Tibial nerve (tissue), 4 donors: ENCODE measurements at regions not wholly inside any gene's neighbourhood (a gene's known extent, or its start where the extent isn't known, plus 50 kb on each side); places are given as distances from the start of the nearest gene placed in this dataset. TPM values are rescaled to one million over a fixed set of nuclear protein-coding genes. Genes with fewer than 3 reads are reported as not detected.

ENCODE experiments used
- DNase-seq, 2 donors: peaks; one replicate each; pipeline ENCODE4 v3.0.0-alpha.2; 2019; ENCODE audit warnings: low spot score in 2 of 2
- H3K27ac ChIP-seq, 4 donors: fragments of 200-600 bp; sonication (generic) in 3 of 4; one replicate each; pipeline ENCODE4 v1.5.1; 2017 to 2019; ENCODE audit warnings: mild to moderate bottlenecking in 1 of 4
- H3K27me3 ChIP-seq, 2 donors: fragments of 200-600 bp; sonication (generic) in 1 of 2; one replicate each; pipeline versions ENCODE4 v1.5.1 to v1.6.0; 2017 to 2019
- H3K36me3 ChIP-seq, 3 donors: fragments of 200-600 bp; sonication (generic); one replicate each; pipeline ENCODE4 v1.5.1; 2018 to 2019
- H3K4me1 ChIP-seq, 4 donors: fragments of 200-600 bp; sonication (generic) in 3 of 4; one replicate each; pipeline ENCODE4 v1.5.1; 2017 to 2019
- H3K4me3 ChIP-seq, 4 donors: fragments of 200-600 bp; sonication (generic) in 3 of 4; one replicate each; pipeline ENCODE4 v1.5.1; 2017 to 2019; ENCODE audit warnings: mild to moderate bottlenecking in 1 of 4, moderate library complexity in 1 of 4
- H3K9me3 ChIP-seq, 4 donors: fragments of 200-600 bp; sonication (generic) in 3 of 4; one replicate each; pipeline ENCODE4 v1.5.1; 2017 to 2019
- CTCF ChIP-seq, 5 experiments: fragments of 200-600 bp in 3 of 5; fragments of 450-650 bp in 2 of 5; sonication (generic) in 3 of 5; IDR thresholded peaks; one replicate each; pipeline ENCODE4 v1.5.1; 2016 to 2019; ENCODE audit warnings: antibody characterized with exemption in 5 of 5, mild to moderate bottlenecking in 3 of 5, moderate library complexity in 2 of 5
- EP300 ChIP-seq, 2 donors: sonication (generic); formaldehyde crosslinking; IDR thresholded peaks; one replicate each; pipeline ENCODE4 v1.6.1; 2017; ENCODE audit warnings: antibody characterized with exemption in 2 of 2, mild to moderate bottlenecking in 1 of 2
- POLR2A ChIP-seq, 2 donors: fragments of 450-650 bp; IDR thresholded peaks; one replicate each; pipeline ENCODE4 v1.6.1; 2017; ENCODE audit warnings: antibody characterized with exemption in 2 of 2, mild to moderate bottlenecking in 2 of 2, moderate library complexity in 2 of 2
- WGBS, 2 donors: methylation state at CpG; one replicate each; pipeline ENCODE4 v1.1.5; 2018; 5-methylcytosine and 5-hydroxymethylcytosine counted together
- small RNA-seq: library from RNA; depleted of rRNA; stranded (forward); fragments of <200 nt; gene quantifications from one replicate; pipeline ENCODE3, GENCODE V24; 2016

- Histone ChIP-seq H3K4me1 (no peaks in the 10 kb centered on the region), H3K36me3 (no peaks in the 10 kb centered on the region), H3K27ac (no peak overlapping the region), H3K27me3 (no peaks in the 10 kb centered on the region), H3K9me3 (no peaks in the 10 kb centered on the region), H3K4me3 (no peak overlapping the region)
- TF ChIP-seq CTCF (IDR thresholded peaks at IDR 0.05) (no peak), EP300 (IDR thresholded peaks at IDR 0.05) (no peak), POLR2A (IDR thresholded peaks at IDR 0.05) (no peak)
- no peak for DNase-seq
- 81% methylated on average over 5 of the region's 5 CpGs for WGBS, 2 donors
Observed at GRCh38 chr2:198214114-198214596, 409.8 kb downstream of the PLCL1 start.

DNA sequence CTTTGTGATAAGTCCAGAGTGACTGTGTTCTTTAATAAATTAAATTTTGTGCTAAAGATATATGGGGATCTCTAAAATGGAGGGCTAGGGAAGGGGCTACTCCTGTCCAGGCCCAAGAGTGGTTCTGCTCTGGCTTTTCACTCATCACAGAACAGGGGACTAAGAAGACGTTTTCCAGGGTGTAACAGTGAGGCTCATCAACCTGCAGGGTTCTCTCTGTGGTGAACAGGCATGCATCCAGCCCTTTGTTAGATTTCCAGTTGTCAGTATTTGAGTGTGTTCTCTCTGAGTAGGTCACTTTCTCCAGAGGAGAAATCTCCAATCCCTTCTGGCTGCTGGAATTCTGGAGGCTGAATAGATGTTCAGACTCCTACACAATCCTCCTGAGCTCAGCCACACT lies 408.9 kb downstream of the PLCL1 start:
- TF ChIP-seq CTCF (IDR thresholded peaks at IDR 0.05) (no peak), EP300 (IDR thresholded peaks at IDR 0.05) (no peak), POLR2A (IDR thresholded peaks at IDR 0.05) (no peak)
- WGBS, 2 donors = 54 to 55% methylated on average over 1 of the region's 1 CpG
- Histone ChIP-seq H3K36me3 (no peaks in the 10 kb centered on the region), H3K9me3 (no peaks in the 10 kb centered on the region), H3K4me1 (no peaks in the 10 kb centered on the region), H3K27ac (no peak overlapping the region), H3K27me3 (no peaks in the 10 kb centered on the region), H3K4me3 (no peak overlapping the region)
- DNase-seq = no peak

GRCh38 chr2:198211706-198212105 lies 407.3 kb downstream of the PLCL1 start:
- Histone ChIP-seq H3K27me3 (no peaks in the 10 kb centered on the region), H3K36me3 (no peaks in the 10 kb centered on the region), H3K4me1 (no peaks in the 10 kb centered on the region), H3K27ac (no peak overlapping the region), H3K4me3 (no peak overlapping the region), H3K9me3 (no peaks in the 10 kb centered on the region)
- TF ChIP-seq EP300 (IDR thresholded peaks at IDR 0.05) (no peak), POLR2A (IDR thresholded peaks at IDR 0.05) (no peak), CTCF (IDR thresholded peaks at IDR 0.05) (no peak)
- 57 to 61% methylated on average over 2 of the region's 2 CpGs for WGBS, 2 donors
- no peak for DNase-seq

- no peak for DNase-seq
- Histone ChIP-seq H3K4me3 (no peak overlapping the region), H3K27ac (no peak overlapping the region), H3K9me3 (no peaks in the 10 kb centered on the region), H3K27me3 (no peaks in the 10 kb centered on the region), H3K4me1 (no peaks in the 10 kb centered on the region), H3K36me3 (no peaks in the 10 kb centered on the region)
- WGBS, 2 donors = 18 to 20% methylated on average over 3 of the region's 3 CpGs
- TF ChIP-seq POLR2A (IDR thresholded peaks at IDR 0.05) = no peak
Observed at GRCh38 chr2:198203336-198204069, 399.1 kb downstream of the PLCL1 start.

Small RNA genes lying in the stretch of these regions (small RNA-seq; reads per million reads assigned to genes)
- gene RNU7-147P = not detected
